ENCODE measurements at regions not wholly inside any gene's neighbourhood (a gene's known extent, or its start where the extent isn't known, plus 50 kb on each side); places are given as distances from the start of the nearest gene placed in this dataset.

DNA sequence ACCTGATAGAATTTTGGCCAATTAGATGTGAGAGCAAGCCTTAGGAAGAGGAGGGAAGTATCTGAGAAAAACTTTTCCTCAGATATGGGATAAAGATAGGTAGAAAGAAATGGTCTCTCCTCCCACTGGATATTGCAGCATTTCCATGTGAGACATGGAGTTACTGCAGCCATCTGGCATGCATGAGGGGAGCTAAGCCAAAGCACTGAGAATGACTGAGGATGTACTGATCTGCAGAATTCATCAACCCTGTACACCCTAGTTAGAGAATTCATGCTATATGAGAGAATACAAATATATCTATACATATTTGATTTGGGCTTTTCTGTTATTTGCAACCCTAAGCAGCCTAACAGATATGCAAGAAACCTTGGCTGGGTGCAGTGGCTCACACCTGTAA lies 52.5 kb upstream of the RPL34 start:
- DNase-seq (ENCODE audit: low spot score), result no peak

DNA sequence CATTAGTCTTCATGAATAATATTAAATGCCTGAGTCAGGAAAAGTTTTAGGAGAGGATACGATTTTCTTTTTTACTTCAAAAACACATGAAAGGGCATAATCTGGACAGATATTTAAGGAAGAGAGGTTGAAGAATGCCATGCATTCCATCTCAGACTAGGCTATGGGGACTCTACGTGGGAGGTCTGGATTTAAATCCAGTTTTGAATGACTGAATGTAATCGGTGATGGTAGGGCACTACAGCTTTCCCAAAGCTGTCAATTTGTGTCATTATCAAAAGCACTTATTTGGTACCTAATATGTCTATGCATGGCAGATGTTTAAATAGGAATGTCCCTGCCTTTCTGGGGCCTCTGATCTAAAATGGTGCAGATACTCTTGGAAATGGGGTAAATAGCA lies 59.3 kb upstream of the RPL34 start:
- no peak for DNase-seq (ENCODE audit: low spot score)

- DNase-seq (ENCODE audit: low spot score), result no peak
Measured at GRCh38 chr4:108560616-108561015, 59.8 kb upstream of the RPL34 start.

DNA sequence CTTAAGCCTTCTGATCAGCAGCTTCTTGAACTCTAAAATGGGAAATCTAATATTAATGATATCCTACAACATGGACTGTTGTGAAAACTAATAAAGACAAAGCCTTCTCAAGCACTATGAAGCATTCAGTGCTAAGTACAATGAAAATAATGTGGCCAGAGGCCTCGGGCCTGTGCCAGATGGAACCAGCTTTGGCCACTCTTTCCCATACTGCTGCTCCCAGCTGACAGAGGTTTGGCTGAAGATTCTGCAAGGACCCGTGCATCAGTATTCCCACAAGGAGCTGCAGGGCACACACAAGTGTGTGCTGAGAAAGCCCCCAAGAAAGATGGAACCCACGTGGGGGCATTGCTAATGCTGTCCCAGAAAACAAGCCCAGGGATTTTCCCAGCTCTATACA lies 60.5 kb upstream of the RPL34 start:
- no peak for DNase-seq (ENCODE audit: low spot score)

DNA sequence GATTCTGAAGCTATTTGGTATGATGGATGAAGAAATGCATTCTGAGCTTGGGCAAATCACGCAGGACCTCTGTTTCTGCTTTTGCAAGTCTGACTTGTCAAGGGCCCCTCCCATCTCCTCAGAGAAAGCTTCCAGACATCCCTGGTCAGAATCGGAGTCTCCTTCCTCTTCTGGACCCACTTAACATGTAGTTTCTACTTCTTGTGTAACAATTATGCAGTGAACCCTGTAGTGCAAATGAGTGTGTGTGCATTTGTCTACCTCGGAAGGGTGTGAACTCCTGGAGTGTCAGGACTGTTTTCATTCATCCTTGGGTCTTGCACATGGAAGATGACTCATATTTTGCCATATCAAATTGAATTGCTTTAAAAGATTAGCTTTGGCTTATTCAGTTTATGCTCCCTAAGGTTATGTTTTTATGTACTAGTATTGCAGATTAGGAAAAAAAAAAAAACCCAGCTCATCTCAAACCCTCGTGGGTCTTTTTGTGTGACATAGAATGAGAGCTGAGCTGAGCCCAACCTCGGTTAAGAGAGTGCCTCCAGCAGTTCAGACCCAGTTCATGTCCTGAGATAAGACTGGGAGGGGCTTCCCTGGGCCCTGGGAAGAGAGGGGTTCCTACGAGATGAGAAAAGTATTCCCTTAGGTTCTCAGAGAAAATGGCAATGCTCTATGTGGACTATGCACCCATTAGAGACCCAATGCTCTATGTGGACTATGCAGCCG lies 61.1 kb upstream of the RPL34 start:
- no peak for DNase-seq (ENCODE audit: low spot score)

- DNase-seq (ENCODE audit: low spot score), result no peak
Measured at GRCh38 chr4:108556588-108557200, 63.7 kb upstream of the RPL34 start.

DNA sequence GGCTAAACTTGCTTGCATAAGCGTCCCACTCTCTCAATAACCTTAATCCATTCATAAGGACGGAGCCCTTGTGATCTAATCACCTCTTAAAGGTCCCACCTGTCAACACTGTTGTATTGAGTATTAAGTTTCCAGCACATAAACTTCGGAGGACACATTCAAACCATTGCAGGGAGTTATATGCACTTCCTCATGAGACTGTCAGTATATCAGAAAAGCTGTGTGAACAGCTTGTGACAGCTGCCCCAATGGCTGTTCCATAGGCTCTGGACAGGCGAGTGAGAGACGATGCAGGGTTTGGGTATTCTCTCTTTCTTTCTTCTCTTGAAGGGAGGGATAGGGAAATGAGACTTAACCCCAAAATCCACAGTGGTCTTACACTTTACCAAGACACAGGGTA lies 64.2 kb upstream of the RPL34 start:
- DNase-seq (ENCODE audit: low spot score), result no peak

DNA sequence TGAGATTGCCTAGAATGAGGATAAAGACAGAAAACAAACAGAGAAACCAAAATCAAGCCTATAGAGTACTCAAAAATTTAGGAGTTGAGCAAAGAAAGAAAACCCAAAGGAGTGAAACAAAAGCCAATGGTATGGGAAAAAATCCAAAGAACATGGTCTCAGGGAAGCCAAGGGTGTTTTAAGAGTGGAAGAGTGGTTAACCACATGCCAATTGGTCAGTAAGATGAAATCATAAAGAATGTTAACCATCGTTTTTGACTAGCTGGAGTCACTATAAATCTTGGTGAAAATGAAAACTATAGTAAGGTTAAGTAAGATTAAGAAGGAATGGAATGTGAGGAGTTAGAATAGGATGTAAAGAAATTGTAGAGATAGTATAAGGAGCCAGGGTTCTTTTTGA lies 64.7 kb upstream of the RPL34 start:
- no peak for DNase-seq (ENCODE audit: low spot score)

- no peak for DNase-seq (ENCODE audit: low spot score)
Measured at GRCh38 chr4:108547682-108548081, 72.7 kb upstream of the RPL34 start.

- no peak for DNase-seq (ENCODE audit: low spot score)
Measured at GRCh38 chr4:108546728-108547127, 73.6 kb upstream of the RPL34 start.

DNA sequence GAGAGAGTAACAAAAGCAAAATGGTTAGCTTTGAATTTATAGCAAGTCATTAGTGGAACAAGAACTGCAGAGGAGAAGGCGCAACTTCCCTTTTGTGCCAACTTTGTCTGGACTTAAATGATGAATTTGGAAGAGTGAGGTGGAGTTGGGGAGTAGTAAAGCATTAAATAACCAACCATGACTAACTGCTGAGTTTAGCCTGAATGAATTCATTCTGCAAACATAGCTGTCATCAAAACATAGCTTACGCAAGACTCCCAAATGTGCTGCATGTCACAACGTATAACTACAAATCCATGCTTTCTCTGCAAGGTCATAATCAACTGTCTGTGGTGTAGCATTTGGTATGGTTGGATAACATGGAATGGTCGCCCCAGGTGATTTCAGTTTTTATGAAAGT lies 75.9 kb upstream of the RPL34 start:
- DNase-seq (ENCODE audit: low spot score), result no peak

GRCh38 chr4:108543359-108543968 lies 76.9 kb upstream of the RPL34 start:
- no peak for DNase-seq (ENCODE audit: low spot score)

GRCh38 chr4:108540536-108540935 lies 79.8 kb upstream of the RPL34 start:
- DNase-seq (ENCODE audit: low spot score), result no peak

DNA sequence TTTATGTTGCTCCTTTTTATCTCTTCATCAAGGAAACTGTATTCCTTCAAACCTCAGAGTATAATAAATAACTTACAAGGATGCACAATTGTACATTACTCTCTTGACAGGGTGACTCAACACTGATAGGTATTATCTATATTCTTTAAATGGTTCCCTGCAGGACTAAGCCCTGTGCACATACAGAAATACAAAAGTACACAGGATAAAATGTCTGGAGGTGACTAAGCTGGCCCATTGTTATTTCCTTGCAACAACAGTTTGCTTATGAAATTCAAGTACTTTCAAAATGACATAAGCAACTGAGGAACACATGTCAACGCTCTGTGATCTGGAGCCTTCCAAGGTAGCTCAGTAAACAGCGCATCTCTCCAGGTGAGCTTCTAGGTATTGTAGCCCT lies 83.8 kb upstream of the RPL34 start:
- DNase-seq (ENCODE audit: low spot score), result no peak

GRCh38 chr4:108535757-108536156 lies 84.6 kb upstream of the RPL34 start:
- no peak for DNase-seq (ENCODE audit: low spot score)

GRCh38 chr4:108533876-108534275 lies 86.5 kb upstream of the RPL34 start:
- no peak for DNase-seq (ENCODE audit: low spot score)

DNA sequence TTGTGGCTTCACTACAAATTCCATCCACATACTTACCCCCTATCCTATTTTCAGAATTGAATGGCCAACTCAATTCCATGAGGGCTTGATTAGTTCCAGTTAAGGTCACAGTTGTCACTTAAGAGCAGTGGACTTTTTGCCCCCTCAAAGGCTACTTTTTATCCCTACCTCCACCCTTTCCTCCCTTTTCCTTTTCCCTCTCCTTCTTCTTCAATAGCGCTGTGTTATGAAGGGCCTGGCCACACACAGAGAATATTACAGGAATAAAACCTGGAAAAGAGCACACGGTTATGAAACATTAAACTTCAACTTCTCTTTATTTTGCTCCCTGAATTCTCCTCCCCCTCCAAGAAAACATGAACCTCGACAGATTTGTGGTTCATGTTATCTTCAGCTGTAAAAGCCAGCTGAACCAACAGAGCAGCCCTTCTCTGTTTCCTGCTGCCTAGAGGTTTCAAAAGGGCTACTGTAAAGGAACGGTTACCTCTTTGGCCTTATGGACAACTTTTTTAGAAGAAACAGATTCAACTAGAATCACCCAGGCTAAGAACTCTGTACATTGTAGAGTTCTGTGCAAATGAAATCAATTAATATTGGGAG lies 87.0 kb upstream of the RPL34 start:
- no peak for DNase-seq (ENCODE audit: low spot score)

GRCh38 chr4:108532738-108533137 lies 87.6 kb upstream of the RPL34 start:
- DNase-seq (ENCODE audit: low spot score), result no peak

DNA sequence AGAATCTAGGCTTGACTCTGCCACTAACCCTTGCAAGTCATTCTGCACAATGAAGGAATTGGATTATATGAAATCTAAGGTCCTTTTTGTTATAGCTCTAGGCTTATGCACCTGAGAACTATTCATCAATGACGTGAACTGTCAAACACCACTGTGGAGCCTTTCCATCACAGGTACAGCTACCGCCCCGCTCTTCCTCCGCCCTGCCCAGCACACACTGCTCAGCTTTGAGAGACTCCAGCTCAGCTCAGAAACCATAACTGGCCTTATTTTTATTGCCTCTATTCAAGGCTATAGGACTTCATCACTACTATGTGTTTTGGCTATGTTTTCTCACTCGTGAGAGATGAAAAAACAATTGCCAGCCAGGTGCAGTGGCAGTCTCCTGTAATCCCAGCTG lies 88.2 kb upstream of the RPL34 start:
- no peak for DNase-seq (ENCODE audit: low spot score)

DNA sequence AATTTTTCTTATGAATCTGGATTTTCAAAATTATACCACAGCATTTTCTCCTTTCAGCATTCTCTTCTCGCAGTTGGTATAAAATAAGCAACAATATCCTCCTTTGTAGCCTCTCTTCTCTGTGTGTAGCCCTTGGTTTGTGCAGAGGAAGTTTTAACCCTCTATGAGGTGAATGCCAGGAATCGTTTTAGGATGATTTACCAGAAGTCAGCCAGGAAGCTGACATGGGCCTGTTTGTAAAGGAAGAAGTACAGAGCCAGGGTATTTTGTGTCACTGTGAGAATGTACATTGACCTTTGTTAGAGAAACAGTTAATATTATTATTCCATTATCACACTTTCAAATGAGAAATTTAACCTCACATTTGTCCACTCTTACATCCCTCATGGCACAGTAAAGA lies 88.9 kb upstream of the RPL34 start:
- DNase-seq (ENCODE audit: low spot score), result no peak

- no peak for DNase-seq (ENCODE audit: low spot score)
Measured at GRCh38 chr4:108529984-108530905, 90.1 kb upstream of the RPL34 start.

- no peak for DNase-seq (ENCODE audit: low spot score)
Measured at GRCh38 chr4:108529102-108529501, 91.3 kb upstream of the RPL34 start.

Data from hepatic stellate cell (primary cell).